NCI-H2227 (cell line): ENCODE measurements at regions not wholly inside any gene's neighbourhood (a gene's known extent, or its start where the extent isn't known, plus 50 kb on each side); places are given as distances from the start of the nearest gene placed in this dataset.
"Not testable (repeated sequence)": the region's sequence is repeated elsewhere in the genome, so short reads cannot be mapped to it uniquely, and the experiment has no call there.

Source experiments
- DNase-seq: peaks from one replicate; lab custom pipeline; 2025; ENCODE audit not compliant: unreplicated experiment; lab: John Stamatoyannopoulos, UW

DNA sequence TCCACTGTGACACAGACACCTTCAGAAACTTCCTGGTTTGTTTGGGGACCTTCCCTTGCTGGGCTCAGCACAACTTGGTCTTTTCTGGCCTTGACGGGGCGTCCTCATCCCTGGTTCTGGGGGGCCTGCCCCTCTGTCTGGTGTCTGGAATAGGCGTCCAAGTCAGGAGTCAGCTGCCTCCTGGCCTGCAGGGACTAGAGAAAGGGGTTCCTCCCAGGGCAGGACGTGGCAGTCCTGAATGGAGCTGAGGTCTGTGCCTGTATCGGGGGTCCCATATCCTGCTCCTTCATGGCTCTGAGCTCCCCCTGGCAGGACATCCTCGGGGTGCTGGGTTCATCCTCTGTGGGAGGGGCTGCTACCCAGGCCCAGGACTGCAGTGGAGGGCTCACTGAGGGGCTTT is 384.0 kb downstream of the TMEM121 start:
- no peak for DNase-seq

DNA sequence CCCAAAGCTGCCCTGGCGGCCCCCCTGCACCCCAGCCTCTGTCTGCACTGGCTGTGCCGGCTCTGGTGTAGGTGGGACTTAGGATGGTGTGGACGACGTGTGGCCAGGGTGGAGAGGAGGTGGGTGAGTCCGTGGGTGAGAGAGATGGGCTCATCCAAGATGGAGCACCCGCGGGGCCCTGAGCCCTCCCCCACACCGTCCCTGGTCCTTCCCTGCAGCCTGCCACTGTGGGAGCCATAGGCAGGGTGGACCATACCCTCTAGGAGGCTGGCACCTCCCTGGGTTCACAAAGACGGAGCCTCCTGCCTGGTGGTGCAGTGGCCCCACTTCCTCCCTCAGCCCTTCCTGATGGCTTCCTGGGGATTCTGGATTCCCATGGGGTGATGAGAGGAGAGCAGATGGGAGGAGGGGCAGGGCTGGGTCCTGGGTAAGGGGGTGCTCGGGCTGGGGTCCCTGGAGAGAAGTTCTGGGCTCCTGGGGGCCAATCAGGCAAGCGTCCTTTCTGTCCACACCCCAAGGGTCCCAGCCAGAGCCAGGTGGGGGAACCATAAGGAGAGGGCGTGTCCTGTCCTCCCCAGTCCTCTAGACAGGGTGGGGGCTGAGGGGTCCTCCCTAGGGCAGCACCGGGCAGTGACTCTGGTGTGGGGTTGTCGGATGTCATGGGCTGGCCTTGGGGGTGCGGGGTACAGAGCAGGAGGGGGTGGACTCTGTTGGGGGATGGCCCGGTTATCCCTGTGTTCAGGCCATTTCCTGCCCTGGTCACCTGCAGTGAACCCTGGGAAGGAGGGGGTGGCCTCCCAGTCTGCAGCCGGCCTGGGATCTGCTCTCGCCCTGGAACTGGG is 384.8 kb downstream of the TMEM121 start:
- DNase-seq, result no peak

DNA sequence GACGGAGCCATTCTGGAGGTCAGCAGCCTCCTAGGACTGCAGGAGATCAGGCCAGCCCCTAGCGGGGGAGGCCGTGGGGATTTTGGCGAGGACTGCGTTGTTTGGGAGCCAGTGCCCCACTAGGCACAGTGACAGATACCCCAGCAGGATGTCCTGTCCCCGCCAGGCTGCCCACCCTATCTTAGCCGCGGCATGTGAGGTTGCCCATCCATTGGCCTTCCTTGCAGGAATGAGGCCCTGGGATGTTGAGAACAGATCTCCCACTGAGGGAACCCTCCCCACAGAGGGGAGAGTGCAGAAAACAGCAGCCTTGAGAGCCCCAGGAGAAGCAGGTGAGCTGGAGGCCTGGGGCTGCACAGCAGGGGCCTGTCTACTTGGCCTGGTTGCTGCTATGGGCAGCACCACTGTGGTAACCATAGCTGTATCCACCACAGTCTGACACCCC is 385.5 kb downstream of the TMEM121 start:
- not testable (repeated sequence) for DNase-seq

DNA sequence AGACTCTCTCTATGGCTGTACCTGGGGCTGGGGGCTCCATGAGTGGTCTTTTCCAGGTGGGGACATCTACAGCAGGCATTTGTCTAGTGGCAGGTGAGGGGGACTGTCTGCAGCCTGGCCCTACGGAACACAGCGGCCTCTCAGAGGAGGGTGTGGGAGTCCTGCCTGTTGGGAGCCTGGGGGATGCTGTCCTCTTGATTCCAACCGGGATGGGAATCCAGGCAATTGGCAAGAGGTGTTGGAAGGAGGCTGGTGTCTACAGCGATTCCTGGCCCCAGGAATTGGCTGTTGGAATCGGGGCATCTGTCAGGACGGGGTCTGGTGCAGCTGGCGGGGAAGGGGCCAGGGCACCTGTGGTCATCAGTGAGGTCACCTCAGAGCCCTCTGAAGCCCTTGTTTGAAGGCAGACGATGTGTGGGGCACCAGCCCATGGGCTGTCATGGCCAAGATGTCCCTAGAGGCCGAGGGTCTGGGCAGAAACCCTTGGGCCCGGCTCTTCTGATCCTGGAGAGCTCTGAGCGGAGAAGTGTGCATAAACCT is 386.3 kb downstream of the TMEM121 start:
- DNase-seq, result no peak

DNA sequence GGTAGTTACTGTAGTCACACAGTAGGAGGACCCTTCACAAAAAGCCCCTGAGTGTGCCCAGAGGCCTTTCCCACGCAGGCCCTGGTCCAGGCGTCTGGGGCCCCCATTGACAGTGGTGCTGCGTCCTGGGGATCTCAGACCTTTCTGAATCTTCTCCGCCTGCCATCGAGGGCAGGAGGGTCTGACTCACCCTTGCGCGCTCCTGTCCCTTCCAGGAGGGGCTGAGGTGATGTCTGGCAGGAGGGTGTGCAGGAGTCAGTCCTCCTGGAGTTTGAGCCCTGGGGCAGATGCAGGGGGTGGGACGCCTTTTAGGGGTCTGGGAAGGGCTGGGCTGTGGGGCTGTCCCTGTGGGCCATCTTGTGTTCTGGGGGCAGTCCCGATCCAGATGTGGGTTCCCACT is 386.8 kb downstream of the TMEM121 start:
- no peak for DNase-seq

DNA sequence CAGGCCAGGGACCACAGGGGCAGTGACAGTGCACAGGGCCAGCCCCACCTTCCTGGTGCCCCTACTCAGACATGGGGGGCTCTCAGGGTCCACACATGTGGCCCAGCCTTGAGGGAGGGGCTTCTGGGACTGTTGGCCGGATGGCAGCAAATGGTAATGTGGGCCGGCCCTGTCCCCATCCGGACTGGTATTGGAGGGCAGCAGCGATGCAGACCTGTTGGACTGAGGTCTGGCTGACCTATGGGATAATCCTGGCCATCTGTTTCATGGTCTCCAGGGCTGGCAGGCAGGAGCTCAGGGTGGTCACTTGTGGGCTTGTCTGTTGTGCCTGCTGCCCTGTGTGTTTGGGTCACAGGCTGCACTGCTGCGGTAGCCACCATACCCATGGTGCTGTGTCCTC is 387.5 kb downstream of the TMEM121 start:
- DNase-seq, result no peak

DNA sequence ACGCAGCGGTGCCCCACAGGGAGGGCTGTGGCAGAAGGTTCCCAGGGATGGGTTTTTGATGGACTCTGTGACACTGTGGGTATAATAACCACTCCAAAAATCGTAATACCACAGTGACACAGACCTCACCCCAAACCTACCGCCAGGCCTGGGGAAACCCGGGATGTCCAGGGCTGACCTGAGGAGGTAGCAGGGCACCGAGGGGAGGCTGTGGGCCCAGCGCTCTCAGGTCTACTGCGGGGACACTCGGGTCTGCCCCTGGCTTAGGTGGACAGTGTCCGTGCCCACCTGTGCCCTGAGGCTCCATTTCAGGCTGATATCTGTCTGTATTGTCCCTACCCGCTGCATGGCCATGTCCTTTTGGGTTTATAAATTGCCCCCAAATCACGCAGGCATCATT is 387.9 kb downstream of the TMEM121 start:
- DNase-seq, result not testable (repeated sequence)

DNA sequence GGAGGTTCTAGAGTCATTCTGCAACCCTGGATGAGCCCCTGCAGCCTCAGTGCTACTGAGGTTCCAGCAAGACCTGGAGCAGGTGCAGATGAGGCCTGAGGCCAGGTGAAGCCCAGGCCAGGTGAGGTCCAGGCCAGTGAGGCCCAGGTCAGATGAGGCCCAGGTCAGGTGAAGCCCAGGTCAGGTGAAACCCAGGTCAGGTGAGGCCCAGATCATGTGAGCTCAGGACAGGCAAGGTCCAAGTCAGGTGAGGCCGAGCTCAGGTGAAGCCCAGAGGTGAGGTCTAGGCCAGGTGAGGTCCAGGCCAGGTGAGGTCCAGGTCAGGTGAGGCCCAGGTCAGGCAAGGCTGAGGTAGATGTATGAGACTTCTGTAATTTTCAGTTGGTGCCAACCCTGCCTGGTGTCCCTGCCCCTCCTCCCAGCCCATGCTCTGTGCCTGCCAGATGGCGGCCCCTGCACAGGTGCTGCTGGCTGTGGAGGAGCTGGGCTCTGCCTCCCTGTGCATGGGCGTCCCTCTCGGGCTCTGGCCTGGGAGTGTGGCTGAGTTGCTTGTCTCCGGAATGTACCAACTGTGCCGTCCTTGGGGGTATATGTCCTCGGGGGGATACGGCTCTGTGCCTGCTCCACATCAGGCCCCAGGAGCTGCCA is 388.5 kb downstream of the TMEM121 start:
- DNase-seq, result no peak

DNA sequence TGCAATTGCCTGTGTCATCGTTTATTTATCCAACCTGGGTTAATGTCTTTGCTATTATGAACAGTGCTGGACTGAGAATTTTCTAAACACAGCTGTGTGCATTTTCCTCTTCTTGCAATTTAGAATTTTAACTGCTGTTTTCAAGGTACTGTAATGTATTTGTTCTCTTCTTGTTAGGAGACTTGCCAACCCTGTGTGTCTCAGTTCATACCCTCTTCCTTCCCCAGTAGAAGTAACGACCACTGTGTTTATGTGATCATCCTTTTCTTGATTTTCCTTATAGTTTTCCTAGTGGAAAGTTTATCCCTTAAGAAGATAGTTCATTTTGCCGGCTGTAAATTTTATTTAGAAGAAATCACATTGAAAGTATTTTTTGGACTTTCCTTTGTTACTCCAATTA is 389.2 kb downstream of the TMEM121 start:
- not testable (repeated sequence) for DNase-seq

DNA sequence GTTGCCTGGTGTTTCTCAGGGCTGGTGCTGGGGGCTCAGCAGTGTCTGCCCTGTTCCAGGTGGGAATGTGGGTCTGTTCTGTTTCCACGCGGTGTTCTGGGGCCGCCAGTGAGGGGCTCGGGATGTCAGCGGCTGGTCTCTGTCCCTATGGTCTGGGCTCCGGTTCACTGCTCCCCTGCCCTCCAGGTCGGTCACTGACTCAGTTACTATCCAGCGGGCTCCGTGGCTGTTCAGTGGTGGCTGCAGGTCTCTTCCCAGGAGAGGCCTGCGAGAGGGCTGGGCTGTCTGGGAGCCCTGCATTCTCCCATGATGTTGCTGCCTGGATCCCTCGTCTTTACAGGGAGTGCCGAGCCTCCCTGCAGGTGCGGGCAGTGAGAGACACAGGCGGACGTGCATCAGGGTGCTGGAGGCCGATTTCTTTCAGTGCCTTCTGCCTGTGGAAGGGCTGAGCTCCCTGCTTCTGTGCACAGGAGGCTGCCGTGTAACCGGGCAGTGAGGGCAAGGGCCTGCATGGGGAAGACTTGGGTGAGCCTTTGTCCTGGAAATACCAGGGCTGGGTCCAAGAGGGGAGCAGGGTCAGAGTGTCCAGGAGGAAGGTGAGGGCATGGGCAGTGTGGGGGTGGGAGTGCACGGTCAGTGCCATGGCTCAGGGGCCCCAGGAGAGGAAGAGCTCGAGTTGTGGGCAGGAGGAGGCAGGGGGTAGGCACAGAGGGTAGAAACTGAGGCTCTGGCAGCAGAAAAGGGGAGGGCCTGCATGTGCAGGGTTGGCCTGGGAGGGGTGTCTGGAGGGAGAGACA is 391.0 kb downstream of the TMEM121 start:
- not testable (repeated sequence) for DNase-seq

DNA sequence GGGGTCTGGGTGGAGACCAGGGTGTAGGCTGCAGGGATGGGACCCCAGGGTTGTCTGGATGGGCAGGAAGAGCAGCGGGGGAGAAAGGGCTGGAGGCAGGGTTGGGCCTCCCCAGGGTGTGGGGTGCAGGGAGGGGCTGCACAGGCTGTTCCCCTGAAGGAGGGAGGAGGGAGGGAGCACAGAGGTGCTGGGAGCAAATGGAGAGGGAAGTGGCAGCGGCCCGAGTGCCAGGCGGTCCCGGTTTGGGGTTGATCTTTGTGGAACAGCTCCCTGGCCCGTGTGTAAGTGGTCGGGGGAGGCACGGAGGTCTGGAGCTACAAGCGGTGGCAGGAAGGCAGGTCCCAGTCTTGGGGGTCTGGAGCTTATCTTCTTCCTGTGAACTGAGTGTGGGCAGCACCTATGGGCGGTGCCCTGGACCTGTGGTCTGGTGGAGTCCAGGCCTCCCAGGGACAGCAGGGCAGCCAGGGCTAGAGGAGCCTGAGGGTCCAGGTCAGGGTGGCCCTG is 391.6 kb downstream of the TMEM121 start:
- no peak for DNase-seq

DNA sequence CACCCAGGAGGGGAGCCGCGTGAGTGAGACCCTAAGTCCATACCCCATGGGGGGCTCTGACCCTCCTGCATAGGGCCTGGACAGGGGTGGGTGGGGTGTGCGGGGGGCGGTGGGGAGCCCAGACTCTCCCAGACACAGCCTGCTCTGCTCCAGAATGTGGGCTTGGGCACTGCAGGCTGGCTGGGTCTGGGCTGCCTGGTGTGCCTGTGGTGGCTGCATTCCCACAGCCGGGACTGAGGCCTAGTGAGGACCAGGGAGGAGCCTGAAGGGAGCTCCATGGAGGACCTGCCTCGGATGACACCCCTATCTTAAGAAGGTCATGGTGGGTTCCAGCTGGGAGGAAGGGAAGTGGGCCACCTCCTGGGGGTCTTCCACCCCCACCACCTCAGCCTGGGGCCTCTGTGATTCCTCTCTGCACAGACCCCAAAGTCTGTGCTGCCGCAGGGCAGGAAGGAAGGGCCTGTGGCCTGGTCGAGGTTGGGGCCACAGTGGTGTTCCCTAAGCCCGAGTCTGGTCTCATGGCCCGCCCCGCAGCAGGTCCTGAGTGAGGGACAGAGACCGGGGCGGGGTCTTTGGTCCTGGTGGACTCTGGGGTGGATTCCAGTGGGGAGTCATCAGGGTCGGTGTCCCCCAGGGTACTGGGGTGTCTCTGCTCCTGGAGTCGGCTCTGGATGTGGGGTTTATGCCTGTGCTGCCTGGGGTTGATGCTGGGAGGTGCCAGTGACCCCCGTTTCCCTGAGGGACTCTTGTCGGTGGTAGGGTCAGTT is 392.3 kb downstream of the TMEM121 start:
- no peak for DNase-seq

DNA sequence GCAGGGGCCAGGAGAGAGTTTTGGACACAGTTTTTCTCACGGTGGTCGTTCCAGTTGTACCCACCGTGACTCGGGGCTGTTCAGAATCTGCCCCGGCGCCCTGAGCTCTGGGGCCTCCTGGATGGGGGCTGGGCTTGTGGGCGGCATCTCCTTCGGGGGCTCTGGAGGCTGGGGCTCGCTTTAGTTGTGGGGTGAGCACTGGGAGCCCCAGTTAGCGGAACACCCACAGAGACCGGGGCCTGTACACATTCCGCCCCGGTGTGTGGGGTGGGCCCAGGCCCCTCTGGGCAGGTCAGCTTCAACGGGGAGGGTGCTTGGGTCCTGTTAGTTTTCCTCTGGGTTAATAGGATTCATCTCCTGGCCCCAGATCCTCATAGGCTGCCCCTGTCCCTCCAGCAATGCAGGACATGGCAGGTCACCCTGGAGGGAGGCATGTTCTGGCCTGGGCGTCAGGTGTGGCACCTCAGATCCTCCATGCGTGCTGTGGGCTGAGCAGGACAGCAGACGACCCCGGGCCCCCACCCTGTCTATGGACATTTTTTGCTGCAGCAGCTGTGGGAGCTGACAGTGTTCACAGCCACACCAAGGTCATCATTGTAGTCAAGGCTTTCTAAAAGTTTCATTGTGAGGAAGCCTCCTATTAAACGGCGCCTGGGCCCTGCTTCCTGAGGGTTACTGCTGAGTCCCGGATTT is 393.2 kb downstream of the TMEM121 start:
- no peak for DNase-seq

DNA sequence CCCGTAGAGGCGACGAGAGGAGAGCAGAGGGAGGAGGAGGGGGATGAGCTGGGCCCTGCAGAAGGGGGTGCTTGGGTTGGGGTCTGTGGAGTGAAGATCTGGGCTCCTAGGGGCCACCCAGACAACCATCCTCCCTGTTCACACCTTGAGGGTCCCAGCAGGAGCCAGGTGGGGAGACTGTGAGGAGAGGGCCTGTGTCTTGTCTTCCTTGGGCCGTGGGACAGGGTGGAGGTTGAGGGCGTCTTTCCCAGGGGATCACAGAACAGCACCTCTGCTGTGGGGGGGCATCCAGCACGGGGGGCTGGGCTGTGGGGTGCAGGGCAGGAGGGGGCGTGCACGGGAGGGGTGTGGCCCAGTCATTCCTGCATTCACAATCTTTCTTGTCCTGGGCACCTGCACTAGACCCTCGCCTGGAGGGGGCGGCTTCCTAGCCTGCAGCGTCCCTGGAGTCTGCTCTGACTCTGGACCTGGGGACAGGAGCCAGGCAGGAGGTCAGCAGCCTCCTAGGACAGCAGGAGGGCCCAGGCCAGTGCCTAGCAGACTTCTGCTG is 393.8 kb downstream of the TMEM121 start:
- not testable (repeated sequence) for DNase-seq

DNA sequence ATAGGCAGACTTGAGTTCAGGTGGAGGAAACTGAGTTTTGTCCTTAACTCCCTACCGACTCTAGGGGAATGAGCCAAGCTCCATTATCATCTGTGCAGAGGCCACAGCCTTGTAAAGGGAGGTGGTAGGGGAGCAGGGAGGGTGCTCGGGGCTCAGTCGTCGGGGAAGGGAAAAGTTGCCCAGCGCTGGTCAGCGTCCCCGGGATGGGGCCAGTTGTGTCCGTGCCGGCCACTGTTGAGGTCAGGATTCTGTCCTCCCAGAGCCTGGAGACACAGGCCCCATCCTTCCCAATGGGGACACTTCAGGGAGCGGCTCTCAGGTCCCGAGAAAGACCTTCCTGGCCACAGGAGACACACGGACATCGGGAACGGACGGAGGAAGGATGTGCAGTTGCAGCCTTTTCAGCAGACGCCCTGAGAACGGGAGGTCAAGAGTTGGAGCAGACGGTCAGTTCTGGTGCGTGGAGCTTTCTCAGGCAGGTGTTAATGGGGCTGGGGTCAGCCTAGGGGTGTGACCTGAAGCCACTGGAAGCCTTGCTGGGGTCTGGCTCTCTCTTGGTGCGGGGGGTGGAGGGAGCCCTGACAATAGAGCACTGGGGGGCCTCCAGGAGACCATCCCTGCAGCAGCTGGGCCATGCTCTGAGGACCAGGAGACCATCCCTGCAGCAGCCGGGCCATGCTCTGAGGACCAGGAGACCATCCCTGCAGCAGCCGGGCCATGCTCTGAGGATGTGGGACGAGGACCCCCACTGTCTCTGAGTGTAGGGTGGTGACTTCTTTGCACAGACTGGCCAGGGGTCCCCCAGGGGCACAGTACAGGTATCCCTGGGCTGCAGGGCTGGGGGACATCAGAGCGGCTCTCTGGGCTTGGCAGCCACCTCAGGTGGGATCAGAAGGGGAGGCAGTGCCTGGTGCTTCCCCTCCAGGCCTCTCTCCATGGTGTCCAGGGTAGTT is 394.7 kb downstream of the TMEM121 start:
- not testable (repeated sequence) for DNase-seq

DNA sequence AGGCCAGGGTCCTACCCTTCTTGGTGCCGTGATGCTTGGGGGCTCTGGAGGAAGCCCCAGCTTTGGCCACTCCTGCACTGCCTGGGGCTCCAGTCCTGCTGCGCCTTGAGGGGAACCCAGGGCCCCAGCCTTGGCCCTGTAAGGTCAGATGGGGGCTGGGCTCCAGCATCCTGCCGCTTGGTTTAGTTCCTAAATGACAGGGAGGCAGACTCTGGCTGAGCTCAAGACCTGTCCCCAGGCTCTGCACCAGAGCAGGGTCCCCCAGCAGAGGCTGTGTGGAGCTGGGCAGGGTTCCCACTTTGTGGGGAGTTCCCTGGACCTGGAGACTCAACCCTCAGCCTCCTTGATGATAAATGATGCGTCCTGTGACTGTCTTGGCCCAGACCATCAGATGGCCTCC is 395.4 kb downstream of the TMEM121 start:
- DNase-seq, result not testable (repeated sequence)

DNA sequence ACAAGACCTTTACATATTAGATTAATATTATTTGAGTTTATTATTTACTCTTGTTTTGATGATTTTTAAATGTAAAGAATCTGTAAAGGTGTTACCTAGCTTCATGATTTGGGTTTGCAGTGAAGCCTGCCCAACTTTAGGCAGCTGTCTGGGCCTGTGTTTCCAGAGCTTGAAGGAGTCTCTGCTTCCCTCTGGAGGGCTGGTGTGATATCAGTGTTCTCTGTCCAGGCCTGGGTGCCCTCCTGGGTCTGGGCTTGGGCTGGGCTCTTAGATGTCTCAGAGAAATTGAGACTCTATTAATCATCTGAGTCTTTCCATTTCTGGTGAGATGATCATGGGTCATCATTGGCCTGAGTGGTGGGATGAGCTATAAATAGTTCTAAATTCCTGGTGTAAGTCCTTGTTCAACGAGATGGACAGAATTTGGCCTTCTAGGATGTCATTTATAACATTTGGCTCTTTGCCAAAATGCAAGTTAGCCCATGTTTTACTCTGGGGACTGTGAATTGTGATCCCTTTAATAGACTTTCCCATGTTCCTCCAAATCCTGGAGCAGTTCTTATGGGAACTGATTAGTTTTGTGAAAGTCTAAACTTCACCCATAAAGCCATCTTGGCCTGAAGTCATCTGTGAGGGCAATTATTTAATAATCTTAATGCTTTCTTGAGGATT is 397.3 kb downstream of the TMEM121 start:
- not testable (repeated sequence) for DNase-seq
